ENCODE measurements at regions not wholly inside any gene's neighbourhood (a gene's known extent, or its start where the extent isn't known, plus 50 kb on each side); places are given as distances from the start of the nearest gene placed in this dataset.

DNA sequence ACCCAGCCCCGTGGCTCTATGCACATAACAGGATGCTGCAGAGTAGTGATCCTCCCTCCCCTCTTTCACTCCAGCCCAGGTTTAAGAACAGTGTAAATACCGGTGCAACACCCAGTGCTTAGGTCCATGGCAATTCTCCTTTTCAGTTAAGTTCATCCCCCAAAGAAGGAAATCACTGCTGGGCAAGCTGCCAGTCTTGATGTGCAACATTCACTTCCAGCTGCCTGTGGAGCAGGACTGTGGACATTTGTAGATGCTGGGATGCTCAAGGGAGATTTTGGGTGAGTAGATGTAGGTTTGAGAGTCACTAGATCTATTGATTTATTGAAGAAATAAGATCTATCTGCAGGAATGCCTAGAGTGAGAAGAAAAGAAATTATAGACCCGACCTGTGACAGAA, 294.3 kb upstream of the KIAA1217 start:
- TF ChIP-seq POLR2A (IDR thresholded peaks at IDR 0.05): no peak
- TF ChIP-seq, protein P1, sequence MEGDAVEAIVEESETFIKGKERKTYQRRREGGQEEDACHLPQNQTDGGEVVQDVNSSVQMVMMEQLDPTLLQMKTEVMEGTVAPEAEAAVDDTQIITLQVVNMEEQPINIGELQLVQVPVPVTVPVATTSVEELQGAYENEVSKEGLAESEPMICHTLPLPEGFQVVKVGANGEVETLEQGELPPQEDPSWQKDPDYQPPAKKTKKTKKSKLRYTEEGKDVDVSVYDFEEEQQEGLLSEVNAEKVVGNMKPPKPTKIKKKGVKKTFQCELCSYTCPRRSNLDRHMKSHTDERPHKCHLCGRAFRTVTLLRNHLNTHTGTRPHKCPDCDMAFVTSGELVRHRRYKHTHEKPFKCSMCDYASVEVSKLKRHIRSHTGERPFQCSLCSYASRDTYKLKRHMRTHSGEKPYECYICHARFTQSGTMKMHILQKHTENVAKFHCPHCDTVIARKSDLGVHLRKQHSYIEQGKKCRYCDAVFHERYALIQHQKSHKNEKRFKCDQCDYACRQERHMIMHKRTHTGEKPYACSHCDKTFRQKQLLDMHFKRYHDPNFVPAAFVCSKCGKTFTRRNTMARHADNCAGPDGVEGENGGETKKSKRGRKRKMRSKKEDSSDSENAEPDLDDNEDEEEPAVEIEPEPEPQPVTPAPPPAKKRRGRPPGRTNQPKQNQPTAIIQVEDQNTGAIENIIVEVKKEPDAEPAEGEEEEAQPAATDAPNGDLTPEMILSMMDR (IDR thresholded peaks at IDR 0.05): no peak
